ENCODE measurements at regions not wholly inside any gene's neighbourhood (a gene's known extent, or its start where the extent isn't known, plus 50 kb on each side); places are given as distances from the start of the nearest gene placed in this dataset.

DNA sequence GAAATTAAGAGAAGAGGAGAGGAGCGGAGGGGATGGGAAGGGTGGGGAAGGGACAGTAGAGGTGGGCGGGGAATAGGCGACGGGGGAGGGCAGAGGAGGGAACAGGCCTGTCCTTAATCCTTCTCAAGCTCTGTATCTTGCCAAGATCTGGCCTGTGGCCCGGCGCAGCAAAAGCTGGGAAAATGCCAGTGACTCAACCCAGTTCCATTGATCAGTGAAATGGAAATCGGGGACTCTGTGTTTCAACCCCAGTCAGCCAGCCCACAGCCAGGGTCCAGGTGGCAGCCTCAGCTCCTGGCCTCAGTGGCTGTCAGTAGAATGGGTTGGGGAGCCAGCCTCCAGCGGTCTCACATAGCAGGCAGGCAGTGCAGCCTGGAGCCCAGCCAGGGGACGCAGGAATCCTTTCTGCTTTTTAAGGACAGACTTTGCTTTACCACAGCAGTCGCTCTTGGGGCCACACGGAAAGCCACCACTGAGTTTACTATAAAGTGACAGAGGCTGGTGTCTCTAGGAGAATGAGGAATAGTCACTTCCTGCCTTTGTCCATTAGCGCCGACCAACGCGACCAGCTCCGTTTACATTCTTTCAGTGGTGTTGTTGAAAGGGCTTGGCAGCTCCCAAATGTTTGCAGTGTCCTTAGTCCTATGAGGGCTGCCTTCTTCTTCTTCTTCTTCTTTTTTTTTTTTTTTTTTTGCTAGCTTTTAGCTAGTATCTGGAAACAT is 128.0 kb downstream of the RIN2 start:
- no peak overlapping the region for H3K4me3 ChIP-seq (ENCODE audit: low read depth, low read length)

DNA sequence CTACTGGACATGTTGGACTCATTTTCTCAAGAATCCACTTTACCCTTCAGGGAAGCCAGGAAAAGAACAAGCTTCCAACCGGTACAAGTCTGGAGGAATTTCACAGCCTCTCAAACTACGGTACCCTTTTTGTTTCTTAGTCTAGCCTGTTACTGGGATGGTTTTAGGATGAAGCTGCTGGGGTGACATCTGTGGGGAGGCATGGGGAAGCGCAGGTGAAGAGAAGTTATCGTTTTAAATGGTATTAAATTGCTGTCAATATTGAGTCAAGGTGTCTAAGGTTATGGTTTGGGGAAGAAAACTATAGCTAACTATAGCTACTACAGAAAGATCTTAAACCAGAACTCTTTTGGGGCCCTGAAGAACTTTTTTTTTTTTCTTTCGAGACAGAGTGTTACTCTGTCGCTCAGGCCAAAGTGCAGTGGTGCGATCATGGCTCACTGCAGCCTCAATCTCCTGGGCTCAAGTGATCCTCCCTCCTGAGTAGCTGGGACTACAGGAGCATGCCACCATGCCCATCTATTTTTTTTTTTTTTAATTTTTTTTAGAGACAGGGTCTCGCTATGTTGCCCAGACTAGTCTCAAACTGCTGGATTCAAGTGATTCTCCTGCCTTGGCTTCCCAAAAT is 128.7 kb downstream of the RIN2 start:
- TF ChIP-seq, protein P1, sequence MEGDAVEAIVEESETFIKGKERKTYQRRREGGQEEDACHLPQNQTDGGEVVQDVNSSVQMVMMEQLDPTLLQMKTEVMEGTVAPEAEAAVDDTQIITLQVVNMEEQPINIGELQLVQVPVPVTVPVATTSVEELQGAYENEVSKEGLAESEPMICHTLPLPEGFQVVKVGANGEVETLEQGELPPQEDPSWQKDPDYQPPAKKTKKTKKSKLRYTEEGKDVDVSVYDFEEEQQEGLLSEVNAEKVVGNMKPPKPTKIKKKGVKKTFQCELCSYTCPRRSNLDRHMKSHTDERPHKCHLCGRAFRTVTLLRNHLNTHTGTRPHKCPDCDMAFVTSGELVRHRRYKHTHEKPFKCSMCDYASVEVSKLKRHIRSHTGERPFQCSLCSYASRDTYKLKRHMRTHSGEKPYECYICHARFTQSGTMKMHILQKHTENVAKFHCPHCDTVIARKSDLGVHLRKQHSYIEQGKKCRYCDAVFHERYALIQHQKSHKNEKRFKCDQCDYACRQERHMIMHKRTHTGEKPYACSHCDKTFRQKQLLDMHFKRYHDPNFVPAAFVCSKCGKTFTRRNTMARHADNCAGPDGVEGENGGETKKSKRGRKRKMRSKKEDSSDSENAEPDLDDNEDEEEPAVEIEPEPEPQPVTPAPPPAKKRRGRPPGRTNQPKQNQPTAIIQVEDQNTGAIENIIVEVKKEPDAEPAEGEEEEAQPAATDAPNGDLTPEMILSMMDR (IDR thresholded peaks at IDR 0.05; ENCODE audit: borderline replicate concordance, insufficient read depth, low read depth, low read length), result no peak
- H3K4me3 ChIP-seq (ENCODE audit: low read depth, low read length), result no peak overlapping the region

More for the DNA sequence above, 128.0 kb downstream of the RIN2 start:
- TF ChIP-seq, protein P1 (IDR thresholded peaks at IDR 0.05; ENCODE audit: borderline replicate concordance, insufficient read depth, low read depth, low read length), result no peak

DNA sequence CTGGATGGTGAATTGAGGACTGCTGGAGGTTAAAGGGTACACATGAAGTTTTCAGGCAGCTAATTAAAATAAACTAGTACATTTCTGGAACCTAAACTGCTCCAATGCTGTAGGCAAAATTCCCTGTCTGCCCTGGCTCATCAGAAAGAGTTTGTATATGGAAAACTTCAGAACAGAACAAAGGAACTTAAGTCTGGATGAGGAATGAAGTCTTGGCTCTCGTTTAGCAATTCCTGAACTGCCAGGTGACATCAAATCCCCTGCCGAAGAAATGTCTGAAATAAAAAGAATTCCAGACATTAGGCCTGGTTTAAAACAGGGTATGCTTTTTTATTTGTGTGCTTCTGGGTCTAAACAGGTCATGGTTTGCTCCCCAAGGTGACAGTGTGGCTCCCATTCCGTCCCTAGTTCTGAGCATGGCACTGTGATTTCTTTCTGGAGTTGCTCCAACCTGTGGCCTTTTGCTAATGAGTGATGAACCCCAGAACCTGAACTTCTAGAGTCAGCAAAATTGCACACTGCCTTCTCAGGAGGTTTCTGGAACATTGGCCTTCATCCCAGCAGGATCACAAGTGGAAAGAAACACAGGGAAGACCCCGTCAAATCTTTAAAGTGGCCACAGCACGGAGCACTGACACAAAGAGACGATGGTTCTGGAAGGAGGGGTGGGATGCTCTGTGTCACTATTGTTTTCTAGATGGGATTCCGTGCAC is 129.4 kb upstream of the NAA20 start:
- TF ChIP-seq, protein P1 (IDR thresholded peaks at IDR 0.05; ENCODE audit: borderline replicate concordance, insufficient read depth, low read depth, low read length), result no peak
- no peak overlapping the region for H3K4me3 ChIP-seq (ENCODE audit: low read depth, low read length)

DNA sequence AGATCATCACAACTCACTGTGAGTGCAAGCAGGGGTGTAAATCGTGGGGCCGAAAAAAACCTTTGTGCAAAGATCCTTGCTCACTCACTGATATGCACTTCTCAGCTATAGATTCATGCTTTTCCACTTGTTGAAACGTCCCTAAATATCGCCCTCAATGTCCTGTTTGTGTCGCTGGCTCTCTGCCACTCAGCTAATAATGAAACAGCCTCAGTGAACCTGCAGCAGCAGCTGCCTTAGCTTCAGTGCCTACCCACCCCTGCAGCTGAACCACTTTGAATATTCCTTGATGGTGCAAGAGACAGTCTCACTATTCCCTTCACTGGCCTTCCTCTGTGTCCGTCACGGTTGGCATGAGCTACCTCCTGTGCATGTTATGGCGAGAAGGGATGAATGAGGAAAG is 128.9 kb upstream of the NAA20 start:
- H3K4me3 ChIP-seq (ENCODE audit: low read depth, low read length), result no peak overlapping the region

DNA sequence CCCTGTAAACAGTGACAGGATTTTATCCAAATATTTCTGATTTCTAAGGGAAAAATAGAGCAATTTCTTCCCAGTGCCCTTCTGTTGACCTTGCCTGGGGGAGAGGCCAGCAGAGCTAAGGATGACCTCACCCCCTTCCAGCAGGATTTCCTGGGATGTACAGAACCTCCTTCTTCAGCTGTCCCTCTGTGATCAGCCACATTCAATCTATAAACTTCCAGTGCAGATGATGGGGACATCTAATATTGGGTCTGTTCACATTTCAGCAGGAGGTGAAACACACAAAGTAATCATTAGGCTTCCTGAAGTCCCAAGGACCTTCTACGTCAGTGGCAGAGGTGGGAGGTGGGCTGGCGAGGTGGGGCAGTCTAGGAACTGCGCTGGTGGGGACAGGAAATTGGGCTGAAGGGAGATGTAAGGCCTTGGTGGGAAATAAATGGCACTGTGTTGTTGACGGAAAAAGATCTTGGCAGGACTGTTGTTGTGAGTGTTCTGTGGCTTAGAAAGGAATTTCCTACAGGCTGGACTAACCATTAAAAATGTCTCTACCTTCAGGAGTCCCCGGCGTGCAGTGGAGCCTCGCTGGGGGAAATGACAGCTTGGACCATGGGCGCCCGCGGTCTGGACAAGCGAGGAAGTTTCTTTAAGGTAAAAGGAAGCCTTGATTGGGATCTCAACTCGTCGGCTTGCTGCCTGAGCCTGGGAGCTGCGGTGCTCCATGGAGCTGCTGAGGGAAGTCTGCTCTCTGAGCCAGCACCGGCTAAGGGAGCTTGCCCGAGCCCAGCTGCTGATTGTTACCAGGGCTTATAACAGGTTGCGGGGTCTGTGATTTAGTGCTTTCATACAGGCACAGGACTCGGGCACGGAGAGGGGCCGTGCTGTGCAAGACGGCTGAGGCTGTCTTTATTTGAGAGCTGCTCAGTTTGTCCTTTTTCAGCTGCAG is 127.9 kb upstream of the NAA20 start:
- TF ChIP-seq, protein P1 (IDR thresholded peaks at IDR 0.05; ENCODE audit: borderline replicate concordance, insufficient read depth, low read depth, low read length), result no peak
- no peak overlapping the region for H3K4me3 ChIP-seq (ENCODE audit: low read depth, low read length)

More for the DNA sequence above, 128.9 kb upstream of the NAA20 start:
- TF ChIP-seq, protein P1 (IDR thresholded peaks at IDR 0.05; ENCODE audit: borderline replicate concordance, insufficient read depth, low read depth, low read length), result no peak

DNA sequence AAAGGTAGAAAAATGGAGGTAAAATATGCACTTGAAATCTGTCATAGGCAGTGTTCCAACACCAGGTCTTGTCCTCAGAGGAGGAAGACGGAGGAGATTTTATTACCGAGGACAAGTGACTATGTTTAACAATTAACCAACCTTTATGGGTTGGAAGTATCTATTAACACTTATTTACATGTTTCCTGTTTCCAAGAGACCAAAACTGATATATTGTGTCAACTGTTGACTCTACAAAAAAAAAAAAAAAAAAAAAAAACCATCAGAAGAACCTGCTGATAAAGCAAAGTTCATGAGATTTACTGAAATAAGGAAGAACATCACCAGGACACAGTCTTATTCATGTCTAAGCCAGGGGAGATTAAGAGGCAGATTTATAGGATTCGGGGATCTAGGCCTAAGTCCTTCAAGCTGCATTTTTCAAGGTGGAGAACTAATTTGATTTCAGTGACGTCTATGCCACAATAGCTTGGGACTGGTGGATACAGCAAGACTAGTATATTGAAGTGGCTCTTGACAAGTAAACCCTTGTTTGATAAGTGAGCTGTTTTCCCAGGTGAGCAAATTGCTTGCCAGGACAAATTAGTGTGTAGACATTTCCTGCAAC is 126.6 kb upstream of the NAA20 start:
- no peak overlapping the region for H3K4me3 ChIP-seq (ENCODE audit: low read depth, low read length)
- TF ChIP-seq, protein P1 (IDR thresholded peaks at IDR 0.05; ENCODE audit: borderline replicate concordance, insufficient read depth, low read depth, low read length), result no peak

Data from GM12875 (cell line).